Body of pancreas (tissue), 4 donors: ENCODE measurements at regions not wholly inside any gene's neighbourhood (a gene's known extent, or its start where the extent isn't known, plus 50 kb on each side); places are given as distances from the start of the nearest gene placed in this dataset.
"Not testable (repeated sequence)": the region's sequence is repeated elsewhere in the genome, so short reads cannot be mapped to it uniquely, and the experiment has no call there.

ENCODE experiments used
- ATAC-seq: fragments of 150-250 bp; one replicate; pipeline ENCODE4 v1.9.1; 2016
- DNase-seq, 4 donors: peaks; one replicate each; pipeline ENCODE4 v3.0.0-alpha.2; 2019
- H3K27ac ChIP-seq, 4 donors: fragments of 200-600 bp; sonication (generic); 1 replicate in 3 of 4; 2 replicates in 1 of 4; pipeline versions ENCODE4 v1.5.1 to v1.6.1; 2016 to 2019; ENCODE audit warnings: mild to moderate bottlenecking in 1 of 4, mixed read lengths in 1 of 4, moderate library complexity in 1 of 4
- H3K27me3 ChIP-seq, 2 donors: fragments of 200-600 bp; sonication (generic); one replicate each; pipeline ENCODE4 v1.6.0; 2016; ENCODE audit warnings: mild to moderate bottlenecking in 1 of 2
- H3K36me3 ChIP-seq, 2 donors: fragments of 200-600 bp; sonication (generic); replicated peaks in 1 of 2; 2 replicates each; pipeline ENCODE4 v1.5.1; 2016; ENCODE audit warnings: low read depth in 2 of 2; ENCODE audit not compliant: insufficient read depth in 1 of 2
- H3K4me1 ChIP-seq: fragments of 200-600 bp; sonication (generic); one replicate; pipeline ENCODE4 v1.6.0; 2016
- H3K4me3 ChIP-seq, 2 donors: fragments of 200-600 bp; sonication (generic); 1 replicate in 1 of 2; 2 replicates in 1 of 2; pipeline ENCODE4 v1.5.1; 2016 to 2019
- H3K9me3 ChIP-seq, 3 donors: fragments of 200-600 bp; sonication (generic); 1 replicate in 2 of 3; 2 replicates in 1 of 3; pipeline ENCODE4 v1.5.1; 2016
- CTCF ChIP-seq, 7 experiments: fragments of 450-650 bp in 4 of 7; fragments of 200-600 bp in 3 of 7; sonication (generic) in 3 of 7; IDR thresholded peaks; one replicate each; pipeline ENCODE4 v1.5.1; 2016 to 2019; ENCODE audit warnings: antibody characterized with exemption in 7 of 7
- POLR2A ChIP-seq, 3 donors: fragments of 450-650 bp; IDR thresholded peaks; one replicate each; pipeline ENCODE4 v1.6.1; 2016; ENCODE audit warnings: antibody characterized with exemption in 3 of 3, mild to moderate bottlenecking in 2 of 3
- WGBS, 2 donors: methylation state at CpG; one replicate each; pipeline ENCODE4 v1.1.5; 2017; 5-methylcytosine and 5-hydroxymethylcytosine counted together
- intact Hi-C: fragments of 100-400 bp; cut with DNase I; formaldehyde crosslinking; loops from one replicate; pipeline ENCODE4 v1.15.1; 2023

GRCh38 chr10:129059977-129060376, 407.1 kb upstream of the MGMT start:
- Histone ChIP-seq H3K27me3 (no peaks in the 10 kb centered on the region), H3K4me3 (no peak overlapping the region), H3K27ac (no peak overlapping the region), H3K4me1 (no peaks in the 10 kb centered on the region), H3K36me3 (no peaks in the 10 kb centered on the region), H3K9me3 (no peaks in the 10 kb centered on the region)
- ATAC-seq (no peak), DNase-seq (no peak)
- WGBS, 2 donors, result 67 to 71% methylated on average over 9 of the region's 9 CpGs
- TF ChIP-seq CTCF (IDR thresholded peaks at IDR 0.05) (no peak), POLR2A (IDR thresholded peaks at IDR 0.05) (no peak)
- intact Hi-C loops, result no loop called here

- Histone ChIP-seq H3K36me3 (no peaks in the 10 kb centered on the region), H3K9me3 (no peaks in the 10 kb centered on the region), H3K27me3 (no peaks in the 10 kb centered on the region), H3K27ac (no peak overlapping the region), H3K4me3 (no peak overlapping the region), H3K4me1 (no peaks in the 10 kb centered on the region)
- intact Hi-C loops, result no loop called here
- DNase-seq (no peak), ATAC-seq (no peak)
- 64 to 76% methylated on average over 4 of the region's 4 CpGs for WGBS, 2 donors
- TF ChIP-seq CTCF (IDR thresholded peaks at IDR 0.05), result no peak
- TF ChIP-seq POLR2A (IDR thresholded peaks at IDR 0.05), result no peak
Measured at GRCh38 chr10:129063212-129063611, 403.8 kb upstream of the MGMT start.

- TF ChIP-seq POLR2A (IDR thresholded peaks at IDR 0.05) (no peak), CTCF (IDR thresholded peaks at IDR 0.05) (no peak)
- no peak for ATAC-seq
- WGBS, 2 donors, result 62 to 65% methylated on average over 5 of the region's 5 CpGs
- H3K4me3 ChIP-seq, result no peak overlapping the region
- no peaks in the 10 kb centered on the region for H3K36me3 ChIP-seq
- DNase-seq, result no peak
- no peaks in the 10 kb centered on the region for H3K27me3 ChIP-seq
- H3K4me1 ChIP-seq, result no peaks in the 10 kb centered on the region
- intact Hi-C loops, result no loop called here
- H3K9me3 ChIP-seq, result no peaks in the 10 kb centered on the region
- no peak overlapping the region for H3K27ac ChIP-seq
Measured at GRCh38 chr10:129063877-129064276, 403.2 kb upstream of the MGMT start.

- H3K9me3 ChIP-seq, H3K4me3 ChIP-seq, DNase-seq, H3K27me3 ChIP-seq, H3K27ac ChIP-seq, H3K4me1 ChIP-seq, intact Hi-C loops, ATAC-seq, H3K36me3 ChIP-seq: not testable (repeated sequence)
- WGBS, 2 donors, result 72 to 75% methylated on average over 4 of the region's 4 CpGs
Measured at GRCh38 chr10:129066529-129066928, 400.5 kb upstream of the MGMT start.

- DNase-seq, intact Hi-C loops, H3K4me3 ChIP-seq, H3K27me3 ChIP-seq, H3K4me1 ChIP-seq, H3K27ac ChIP-seq, H3K9me3 ChIP-seq, ATAC-seq, H3K36me3 ChIP-seq: not testable (repeated sequence)
- 82 to 95% methylated on average over 6 to 28 of the region's 29 CpGs for WGBS, 2 donors
Measured at GRCh38 chr10:129071411-129071810, 395.6 kb upstream of the MGMT start.

GRCh38 chr10:129074939-129075338, 392.1 kb upstream of the MGMT start:
- DNase-seq (no peak), ATAC-seq (no peak)
- no peaks in the 10 kb centered on the region for H3K27me3 ChIP-seq
- TF ChIP-seq CTCF (IDR thresholded peaks at IDR 0.05) (no peak), POLR2A (IDR thresholded peaks at IDR 0.05) (no peak)
- no peak overlapping the region for H3K27ac ChIP-seq
- intact Hi-C loops, result no loop called here
- 22 to 41% methylated on average over 3 of the region's 3 CpGs for WGBS, 2 donors
- H3K9me3 ChIP-seq, result no peaks in the 10 kb centered on the region
- H3K36me3 ChIP-seq, result no peaks in the 10 kb centered on the region
- H3K4me3 ChIP-seq, result no peak overlapping the region
- no peaks in the 10 kb centered on the region for H3K4me1 ChIP-seq
